CD4-positive, CD25-positive, alpha-beta regulatory T cell (primary cell): ENCODE measurements at regions not wholly inside any gene's neighbourhood (a gene's known extent, or its start where the extent isn't known, plus 50 kb on each side); places are given as distances from the start of the nearest gene placed in this dataset.

Experiments
- ATAC-seq, 2 donors: fragments of 150-1000 bp; cut with Tn5 transposase; one replicate each; pipeline ENCODE4 v1.10.0; 2021; ENCODE audit warnings: low read depth in 2 of 2, moderate number of reproducible peaks in 2 of 2, moderate library complexity in 1 of 2
- DNase-seq, 3 donors: peaks; one replicate each; pipeline versions ENCODE4 v3.0.0 to v3.0.0-alpha.2; 2012 to 2022; ENCODE audit warnings: mixed read lengths in 1 of 3
- H3K27ac ChIP-seq: one replicate; pipeline ENCODE4 v1.7.0; 2013; ENCODE audit warnings: mild to moderate bottlenecking, low read length; ENCODE audit not compliant: insufficient read depth, poor library complexity, severe bottlenecking
- H3K27me3 ChIP-seq: one replicate; pipeline ENCODE4 v1.7.0; 2013; ENCODE audit warnings: low read length; ENCODE audit not compliant: control insufficient read depth, insufficient read depth
- H3K36me3 ChIP-seq: one replicate; pipeline ENCODE4 v1.7.0; 2013; ENCODE audit warnings: mild to moderate bottlenecking, low read length, moderate library complexity; ENCODE audit not compliant: control insufficient read depth, insufficient read depth
- H3K4me1 ChIP-seq: 2 replicates; pipeline ENCODE4 v1.7.0; 2013; ENCODE audit warnings: mild to moderate bottlenecking, low read length; ENCODE audit not compliant: insufficient read depth, control insufficient read depth, poor library complexity, severe bottlenecking
- H3K4me3 ChIP-seq: one replicate; pipeline ENCODE4 v1.7.0; 2013; ENCODE audit warnings: low read depth, mild to moderate bottlenecking, low read length, moderate library complexity
- H3K9me3 ChIP-seq, 2 experiments: 1 replicate in 1 of 2; 2 replicates in 1 of 2; pipeline ENCODE4 v1.7.0; 2013; ENCODE audit warnings: low read length in 2 of 2, mild to moderate bottlenecking in 1 of 2, moderate library complexity in 1 of 2; ENCODE audit not compliant: control insufficient read depth in 2 of 2
- H3K27ac Mint-ChIP-seq, 3 donors: one replicate each; pipeline ENCODE4 v1.8.0; 2020 to 2022; ENCODE audit warnings: mild to moderate bottlenecking in 3 of 3, mixed read lengths in 3 of 3, moderate library complexity in 2 of 3
- H3K27me3 Mint-ChIP-seq: one replicate; pipeline ENCODE4 v1.8.0; 2022; ENCODE audit warnings: mild to moderate bottlenecking, mixed read lengths
- H3K36me3 Mint-ChIP-seq: one replicate; pipeline ENCODE4 v1.8.0; 2020; ENCODE audit warnings: mixed read lengths
- H3K4me1 Mint-ChIP-seq, 4 donors: one replicate each; pipeline ENCODE4 v1.8.0; 2020 to 2022; ENCODE audit warnings: mixed read lengths in 4 of 4, mild to moderate bottlenecking in 1 of 4
- H3K4me3 Mint-ChIP-seq, 4 donors: one replicate each; pipeline ENCODE4 v1.8.0; 2020 to 2022; ENCODE audit warnings: mild to moderate bottlenecking in 4 of 4, mixed read lengths in 4 of 4, moderate library complexity in 3 of 4
- H3K9me3 Mint-ChIP-seq, 7 donors: one replicate each; pipeline ENCODE4 v1.8.0; 2020 to 2022; ENCODE audit warnings: mixed read lengths in 7 of 7, mild to moderate bottlenecking in 3 of 7, moderate library complexity in 2 of 7

- Mint-ChIP-seq H3K4me3 (no peak overlapping the region), H3K9me3 (peaks cover 2 to 16% (median 5%) of the 10 kb centered on the region in 7 donors), H3K4me1 (peaks cover 0 to 4% (median 0%) of the 10 kb centered on the region in 4 donors), H3K27ac (no peak overlapping the region), H3K27me3 (no peaks in the 10 kb centered on the region), H3K36me3 (no peaks in the 10 kb centered on the region)
- ATAC-seq (no peak), DNase-seq (no peak)
- no peak overlapping the region for H3K4me3 ChIP-seq
- no peaks in the 10 kb centered on the region for H3K27me3 ChIP-seq
- H3K27ac ChIP-seq: no peak overlapping the region
- no peaks in the 10 kb centered on the region for H3K36me3 ChIP-seq
- H3K9me3 ChIP-seq: peaks cover 0 to 2% of the 10 kb centered on the region in 2 experiments
- H3K4me1 ChIP-seq: no peaks in the 10 kb centered on the region
Observed at GRCh38 chr2:51350100-51350499, 318.2 kb upstream of the NRXN1 start.

- Mint-ChIP-seq H3K4me3 (no peak overlapping the region), H3K36me3 (no peaks in the 10 kb centered on the region), H3K27me3 (no peaks in the 10 kb centered on the region), H3K4me1 (no peaks in the 10 kb centered on the region), H3K9me3 (peaks cover 0 to 13% (median 7%) of the 10 kb centered on the region in 7 donors), H3K27ac (no peak overlapping the region)
- Histone ChIP-seq H3K9me3 (peaks cover 0 to 2% of the 10 kb centered on the region in 2 experiments), H3K4me1 (no peaks in the 10 kb centered on the region), H3K36me3 (no peaks in the 10 kb centered on the region), H3K4me3 (no peak overlapping the region), H3K27ac (no peak overlapping the region), H3K27me3 (no peaks in the 10 kb centered on the region)
- no peak for DNase-seq
- ATAC-seq: no peak
Observed at GRCh38 chr2:51344886-51345285, 313.0 kb upstream of the NRXN1 start.

- H3K36me3 ChIP-seq: no peaks in the 10 kb centered on the region
- Mint-ChIP-seq H3K4me1 (no peaks in the 10 kb centered on the region), H3K9me3 (peaks cover 0 to 17% (median 9%) of the 10 kb centered on the region in 7 donors), H3K27me3 (no peaks in the 10 kb centered on the region), H3K27ac (peak overlapping the region in 1 of 3 donors; percentile 69), H3K36me3 (no peaks in the 10 kb centered on the region), H3K4me3 (no peak overlapping the region)
- ATAC-seq (no peak), DNase-seq (no peak)
- H3K4me3 ChIP-seq: no peak overlapping the region
- H3K9me3 ChIP-seq: peaks cover 0 to 2% of the 10 kb centered on the region in 2 experiments
- H3K27ac ChIP-seq: no peak overlapping the region
- H3K27me3 ChIP-seq: no peaks in the 10 kb centered on the region
- no peaks in the 10 kb centered on the region for H3K4me1 ChIP-seq
Observed at GRCh38 chr2:51335087-51336058, 303.4 kb upstream of the NRXN1 start.

GRCh38 chr2:51329512-51329911 lies 297.6 kb upstream of the NRXN1 start:
- no peak for ATAC-seq
- no peaks in the 10 kb centered on the region for H3K4me1 Mint-ChIP-seq
- H3K9me3 Mint-ChIP-seq: peaks cover 0 to 30% (median 2%) of the 10 kb centered on the region in 7 donors
- H3K27ac ChIP-seq: no peak overlapping the region
- H3K4me1 ChIP-seq: no peaks in the 10 kb centered on the region
- no peaks in the 10 kb centered on the region for H3K36me3 ChIP-seq
- no peak overlapping the region for H3K4me3 ChIP-seq
- no peak overlapping the region for H3K4me3 Mint-ChIP-seq
- no peak for DNase-seq
- peaks cover 0 to 4% of the 10 kb centered on the region in 2 experiments for H3K9me3 ChIP-seq
- H3K36me3 Mint-ChIP-seq: no peaks in the 10 kb centered on the region
- no peak overlapping the region for H3K27ac Mint-ChIP-seq
- no peaks in the 10 kb centered on the region for H3K27me3 Mint-ChIP-seq
- no peaks in the 10 kb centered on the region for H3K27me3 ChIP-seq

GRCh38 chr2:51324051-51324450 lies 292.1 kb upstream of the NRXN1 start:
- Mint-ChIP-seq H3K4me1 (no peaks in the 10 kb centered on the region), H3K9me3 (peaks cover 0 to 21% (median 5%) of the 10 kb centered on the region in 7 donors), H3K36me3 (no peaks in the 10 kb centered on the region), H3K27me3 (no peaks in the 10 kb centered on the region), H3K27ac (no peak overlapping the region), H3K4me3 (no peak overlapping the region)
- no peaks in the 10 kb centered on the region for H3K36me3 ChIP-seq
- no peak overlapping the region for H3K27ac ChIP-seq
- no peaks in the 10 kb centered on the region for H3K4me1 ChIP-seq
- DNase-seq (no peak), ATAC-seq (no peak)
- H3K27me3 ChIP-seq: no peaks in the 10 kb centered on the region
- H3K4me3 ChIP-seq: no peak overlapping the region
- peaks cover 0 to 3% of the 10 kb centered on the region in 2 experiments for H3K9me3 ChIP-seq

GRCh38 chr2:51322613-51323012 lies 290.7 kb upstream of the NRXN1 start:
- H3K27me3 Mint-ChIP-seq: no peaks in the 10 kb centered on the region

GRCh38 chr2:51304311-51304710 lies 272.4 kb upstream of the NRXN1 start:
- H3K9me3 Mint-ChIP-seq: peaks cover 0 to 21% (median 9%) of the 10 kb centered on the region in 7 donors
- no peak for ATAC-seq
- no peak overlapping the region for H3K27ac Mint-ChIP-seq
- no peaks in the 10 kb centered on the region for H3K4me1 Mint-ChIP-seq
- Histone ChIP-seq H3K27me3 (no peaks in the 10 kb centered on the region), H3K27ac (no peak overlapping the region), H3K36me3 (no peaks in the 10 kb centered on the region), H3K9me3 (no peaks in the 10 kb centered on the region), H3K4me1 (no peaks in the 10 kb centered on the region), H3K4me3 (no peak overlapping the region)
- no peak overlapping the region for H3K4me3 Mint-ChIP-seq
- DNase-seq: no peak
- no peaks in the 10 kb centered on the region for H3K27me3 Mint-ChIP-seq
- H3K36me3 Mint-ChIP-seq: no peaks in the 10 kb centered on the region

More at GRCh38 chr2:51322613-51323012, 290.7 kb upstream of the NRXN1 start:
- Mint-ChIP-seq H3K27ac (no peak overlapping the region), H3K9me3 (peaks cover 0 to 24% (median 10%) of the 10 kb centered on the region in 7 donors), H3K4me1 (no peaks in the 10 kb centered on the region), H3K36me3 (no peaks in the 10 kb centered on the region), H3K4me3 (no peak overlapping the region)
- no peak overlapping the region for H3K4me3 ChIP-seq
- no peak for ATAC-seq
- H3K36me3 ChIP-seq: no peaks in the 10 kb centered on the region
- H3K27me3 ChIP-seq: no peaks in the 10 kb centered on the region
- no peaks in the 10 kb centered on the region for H3K4me1 ChIP-seq
- no peaks in the 10 kb centered on the region for H3K9me3 ChIP-seq
- no peak for DNase-seq
- H3K27ac ChIP-seq: no peak overlapping the region
